Tibial artery (tissue), 4 donors: ENCODE measurements at regions not wholly inside any gene's neighbourhood (a gene's known extent, or its start where the extent isn't known, plus 50 kb on each side); places are given as distances from the start of the nearest gene placed in this dataset.
A peak's percentile ranks its signal among the peaks of the same experiment; 100 is the strongest.

ENCODE experiments used
- DNase-seq, 2 donors: peaks; one replicate each; pipeline ENCODE4 v3.0.0-alpha.2; 2019
- H3K27ac ChIP-seq, 2 donors: fragments of 200-600 bp; sonication (generic) in 1 of 2; 1 replicate in 1 of 2; 2 replicates in 1 of 2; pipeline ENCODE4 v1.5.1; 2018 to 2019; ENCODE audit warnings: mild to moderate bottlenecking in 1 of 2
- H3K27me3 ChIP-seq, 2 donors: fragments of 200-600 bp; sonication (generic) in 1 of 2; one replicate each; pipeline versions ENCODE4 v1.5.1 to v1.6.0; 2016 to 2019
- H3K36me3 ChIP-seq, 3 donors: fragments of 200-600 bp; sonication (generic) in 2 of 3; one replicate each; pipeline ENCODE4 v1.5.1; 2016 to 2019; ENCODE audit warnings: mild to moderate bottlenecking in 2 of 3
- H3K4me1 ChIP-seq, 4 donors: fragments of 200-600 bp; sonication (generic) in 2 of 4; 1 replicate in 3 of 4; 2 replicates in 1 of 4; pipeline ENCODE4 v1.5.1; 2016 to 2019
- H3K4me3 ChIP-seq, 2 donors: fragments of 200-600 bp; sonication (generic) in 1 of 2; 1 replicate in 1 of 2; 2 replicates in 1 of 2; pipeline ENCODE4 v1.5.1; 2018 to 2019; ENCODE audit warnings: mild to moderate bottlenecking in 2 of 2
- H3K9me3 ChIP-seq, 3 donors: fragments of 200-600 bp; sonication (generic) in 1 of 3; one replicate each; pipeline ENCODE4 v1.5.1; 2016 to 2019
- CTCF ChIP-seq, 2 experiments: fragments of 200-600 bp in 1 of 2; fragments of 450-650 bp in 1 of 2; IDR thresholded peaks; one replicate each; pipeline ENCODE4 v1.5.1; 2017 to 2019; ENCODE audit warnings: antibody characterized with exemption in 2 of 2, mild to moderate bottlenecking in 1 of 2, moderate library complexity in 1 of 2
- intact Hi-C: fragments of 100-400 bp; cut with DNase I; formaldehyde crosslinking; loops from one replicate; pipeline ENCODE4 v1.15.0; 2023; ENCODE audit warnings: low total_unique reads

GRCh38 chr2:106629981-106630380 is 142.8 kb downstream of the CD8B2 start:
- Histone ChIP-seq H3K36me3 (no peaks in the 10 kb centered on the region), H3K9me3 (no peaks in the 10 kb centered on the region), H3K4me1 (no peaks in the 10 kb centered on the region), H3K27ac (no peak overlapping the region), H3K27me3 (peaks cover 0 to 9% of the 10 kb centered on the region in 2 donors), H3K4me3 (no peak overlapping the region)
- TF ChIP-seq CTCF (IDR thresholded peaks at IDR 0.05) = no peak
- intact Hi-C loops = no loop called here
- no peak for DNase-seq

- Histone ChIP-seq H3K27me3 (peaks cover 0 to 9% of the 10 kb centered on the region in 2 donors), H3K36me3 (no peaks in the 10 kb centered on the region), H3K4me3 (no peak overlapping the region), H3K9me3 (no peaks in the 10 kb centered on the region), H3K4me1 (no peaks in the 10 kb centered on the region), H3K27ac (no peak overlapping the region)
- DNase-seq = no peak
- TF ChIP-seq CTCF (IDR thresholded peaks at IDR 0.05) = no peak
- intact Hi-C loops = no loop called here
These were observed 144.1 kb downstream of the CD8B2 start for GRCh38 chr2:106631281-106631680.

- peaks cover 0 to 5% (median 0%) of the 10 kb centered on the region in 4 donors for H3K4me1 ChIP-seq
- no peaks in the 10 kb centered on the region for H3K36me3 ChIP-seq
- H3K4me3 ChIP-seq = no peak overlapping the region
- DNase-seq = no peak
- no peaks in the 10 kb centered on the region for H3K27me3 ChIP-seq
- no peaks in the 10 kb centered on the region for H3K9me3 ChIP-seq
- H3K27ac ChIP-seq = no peak overlapping the region
- TF ChIP-seq CTCF (IDR thresholded peaks at IDR 0.05) = peak; percentile 53 to 68
- intact Hi-C loops = loop anchor here (5.0 kb wide), 1 partner anchor 249 kb away; the partner anchor contains the start of gene ST6GAL2
These were observed 150.9 kb downstream of the CD8B2 start for GRCh38 chr2:106638043-106638442.

- Histone ChIP-seq H3K27me3 (no peaks in the 10 kb centered on the region), H3K4me1 (peaks cover 0 to 5% (median 0%) of the 10 kb centered on the region in 4 donors), H3K27ac (no peak overlapping the region), H3K4me3 (no peak overlapping the region), H3K9me3 (no peaks in the 10 kb centered on the region), H3K36me3 (no peaks in the 10 kb centered on the region)
- DNase-seq = no peak
- intact Hi-C loops = loop anchor here (5.0 kb wide), 1 partner anchor 249 kb away; the partner anchor contains the start of gene ST6GAL2
- no peak for TF ChIP-seq CTCF (IDR thresholded peaks at IDR 0.05)
These were observed 151.4 kb downstream of the CD8B2 start for GRCh38 chr2:106638580-106638979.

GRCh38 chr2:106642679-106643078 is 155.5 kb downstream of the CD8B2 start:
- H3K27ac ChIP-seq = no peak overlapping the region
- H3K36me3 ChIP-seq = no peaks in the 10 kb centered on the region
- no peak for DNase-seq
- H3K4me3 ChIP-seq = no peak overlapping the region
- H3K27me3 ChIP-seq = no peaks in the 10 kb centered on the region
- H3K9me3 ChIP-seq = no peaks in the 10 kb centered on the region
- peaks cover 0 to 5% (median 0%) of the 10 kb centered on the region in 4 donors for H3K4me1 ChIP-seq
- intact Hi-C loops = loop anchor here (10.0 kb wide), 1 partner anchor 1282 kb away; no protein-coding TSS in a partner anchor
- TF ChIP-seq CTCF (IDR thresholded peaks at IDR 0.05) = no peak

GRCh38 chr2:106644623-106645022 is 157.5 kb downstream of the CD8B2 start:
- H3K4me3 ChIP-seq = no peak overlapping the region
- H3K36me3 ChIP-seq = no peaks in the 10 kb centered on the region
- no peaks in the 10 kb centered on the region for H3K4me1 ChIP-seq
- no peak overlapping the region for H3K27ac ChIP-seq
- no peaks in the 10 kb centered on the region for H3K9me3 ChIP-seq
- H3K27me3 ChIP-seq = no peaks in the 10 kb centered on the region
- DNase-seq = no peak
- intact Hi-C loops = loop anchor here (10.0 kb wide), 1 partner anchor 1280 kb away; no protein-coding TSS in a partner anchor
- no peak for TF ChIP-seq CTCF (IDR thresholded peaks at IDR 0.05)
